Neural crest cell (in vitro differentiated cells): ENCODE measurements at regions not wholly inside any gene's neighbourhood (a gene's known extent, or its start where the extent isn't known, plus 50 kb on each side); places are given as distances from the start of the nearest gene placed in this dataset.

Source experiments
- DNase-seq: peaks from one replicate; pipeline ENCODE4 v3.0.0; 2021; ENCODE audit warnings: low read depth, mixed read lengths, low spot score
- H3K27ac Mint-ChIP-seq: one replicate; pipeline ENCODE4 v1.8.0; 2021; ENCODE audit warnings: mild to moderate bottlenecking, mixed read lengths; ENCODE audit not compliant: unreplicated experiment
- H3K27me3 Mint-ChIP-seq: 2 replicates; pipeline ENCODE4 v1.8.0; 2021; ENCODE audit warnings: low read depth, mild to moderate bottlenecking, mixed read lengths
- H3K36me3 Mint-ChIP-seq: 2 replicates; pipeline ENCODE4 v1.8.0; 2021; ENCODE audit warnings: low read depth, mild to moderate bottlenecking, mixed read lengths
- H3K4me1 Mint-ChIP-seq: 2 replicates; pipeline ENCODE4 v1.8.0; 2021; ENCODE audit warnings: mixed read lengths
- H3K4me3 Mint-ChIP-seq: one replicate; pipeline ENCODE4 v1.8.0; 2021; ENCODE audit warnings: mild to moderate bottlenecking, mixed read lengths
- H3K9me3 Mint-ChIP-seq: 2 replicates; pipeline ENCODE4 v1.8.0; 2021; ENCODE audit warnings: mixed read lengths
- CTCF ChIP-seq: fragments of 200-600 bp; sonication (generic); conservative IDR thresholded peaks from 2 replicates; pipeline ENCODE4 v1.5.0; 2021; ENCODE audit warnings: antibody characterized with exemption, mild to moderate bottlenecking

GRCh38 chr20:3311623-3312022 is 72.6 kb upstream of the SLC4A11 start:
- no peak for DNase-seq
- Mint-ChIP-seq H3K27me3 (no peaks in the 10 kb centered on the region), H3K27ac (peak overlapping the region; percentile 7), H3K4me1 (peaks cover 11% of the 10 kb centered on the region), H3K4me3 (no peak overlapping the region), H3K36me3 (peaks cover 10% of the 10 kb centered on the region), H3K9me3 (no peaks in the 10 kb centered on the region)
- no peak for TF ChIP-seq CTCF

GRCh38 chr20:3309226-3309625 is 70.2 kb upstream of the SLC4A11 start:
- Mint-ChIP-seq H3K27me3 (no peaks in the 10 kb centered on the region), H3K27ac (no peak overlapping the region), H3K36me3 (peaks cover 11% of the 10 kb centered on the region), H3K9me3 (no peaks in the 10 kb centered on the region), H3K4me1 (peaks cover 2% of the 10 kb centered on the region), H3K4me3 (no peak overlapping the region)
- TF ChIP-seq CTCF, result no peak
- no peak for DNase-seq

- H3K27me3 Mint-ChIP-seq, result no peaks in the 10 kb centered on the region
- no peak overlapping the region for H3K27ac Mint-ChIP-seq
- H3K4me1 Mint-ChIP-seq, result no peaks in the 10 kb centered on the region
- DNase-seq, result no peak
- peaks cover 9% of the 10 kb centered on the region for H3K36me3 Mint-ChIP-seq
- no peaks in the 10 kb centered on the region for H3K9me3 Mint-ChIP-seq
- H3K4me3 Mint-ChIP-seq, result no peak overlapping the region
- TF ChIP-seq CTCF, result no peak
Measured at GRCh38 chr20:3307725-3308124, 68.7 kb upstream of the SLC4A11 start.

GRCh38 chr20:3307078-3307477 is 68.1 kb upstream of the SLC4A11 start:
- H3K27ac Mint-ChIP-seq, result no peak overlapping the region
- peaks cover 12% of the 10 kb centered on the region for H3K36me3 Mint-ChIP-seq

GRCh38 chr20:3306068-3306467 is 67.1 kb upstream of the SLC4A11 start:
- Mint-ChIP-seq H3K4me1 (no peaks in the 10 kb centered on the region), H3K9me3 (no peaks in the 10 kb centered on the region), H3K36me3 (peaks cover 12% of the 10 kb centered on the region), H3K27me3 (no peaks in the 10 kb centered on the region), H3K27ac (peak overlapping the region; percentile 70), H3K4me3 (no peak overlapping the region)
- TF ChIP-seq CTCF, result no peak
- no peak for DNase-seq

More at GRCh38 chr20:3307078-3307477, 68.1 kb upstream of the SLC4A11 start:
- Mint-ChIP-seq H3K4me1 (no peaks in the 10 kb centered on the region), H3K4me3 (no peak overlapping the region), H3K9me3 (no peaks in the 10 kb centered on the region), H3K27me3 (no peaks in the 10 kb centered on the region)
- no peak for DNase-seq
- no peak for TF ChIP-seq CTCF

GRCh38 chr20:3304456-3304855 is 65.5 kb upstream of the SLC4A11 start:
- H3K36me3 Mint-ChIP-seq, result peaks cover 9% of the 10 kb centered on the region
- no peak for TF ChIP-seq CTCF
- H3K27ac Mint-ChIP-seq, result no peak overlapping the region
- no peaks in the 10 kb centered on the region for H3K27me3 Mint-ChIP-seq
- H3K4me1 Mint-ChIP-seq, result no peaks in the 10 kb centered on the region
- no peak overlapping the region for H3K4me3 Mint-ChIP-seq
- DNase-seq, result no peak
- no peaks in the 10 kb centered on the region for H3K9me3 Mint-ChIP-seq
